ENCODE measurements at regions not wholly inside any gene's neighbourhood (a gene's known extent, or its start where the extent isn't known, plus 50 kb on each side); places are given as distances from the start of the nearest gene placed in this dataset.
A peak's percentile ranks its signal among the peaks of the same experiment; 100 is the strongest.
"Not testable (repeated sequence)": the region's sequence is repeated elsewhere in the genome, so short reads cannot be mapped to it uniquely, and the experiment has no call there.

GRCh38 chr3:152622811-152623167 is 212.1 kb upstream of the P2RY1 start:
- no peak for DNase-seq

- no peak for DNase-seq
Measured at GRCh38 chr3:152623286-152623911, 211.5 kb upstream of the P2RY1 start.

GRCh38 chr3:152626226-152626625 is 208.7 kb upstream of the P2RY1 start:
- no peak for DNase-seq

GRCh38 chr3:152628496-152628895 is 206.4 kb upstream of the P2RY1 start:
- DNase-seq, result no peak

GRCh38 chr3:152629363-152630122 is 205.4 kb upstream of the P2RY1 start:
- DNase-seq, result no peak

GRCh38 chr3:152635389-152635788 is 199.5 kb upstream of the P2RY1 start:
- no peak for DNase-seq

- DNase-seq, result no peak
Measured at GRCh38 chr3:152636651-152637050, 198.3 kb upstream of the P2RY1 start.

- DNase-seq, result no peak
Measured at GRCh38 chr3:152638214-152638613, 196.7 kb upstream of the P2RY1 start.

- peak in 1 of 2 donors; percentile 67 for DNase-seq
Measured at GRCh38 chr3:152638707-152639450, 196.1 kb upstream of the P2RY1 start.

- DNase-seq, result no peak
Measured at GRCh38 chr3:152641198-152641597, 193.7 kb upstream of the P2RY1 start.

GRCh38 chr3:152642658-152643057 is 192.3 kb upstream of the P2RY1 start:
- DNase-seq, result no peak

GRCh38 chr3:152644478-152644877 is 190.5 kb upstream of the P2RY1 start:
- DNase-seq, result no peak

- no peak for DNase-seq
Measured at GRCh38 chr3:152646004-152646403, 188.9 kb upstream of the P2RY1 start.

- DNase-seq, result peak; percentile 78 to 96
Measured at GRCh38 chr3:152650177-152650576, 184.8 kb upstream of the P2RY1 start.

- not testable (repeated sequence) for DNase-seq
Measured at GRCh38 chr3:152650923-152651322, 184.0 kb upstream of the P2RY1 start.

- DNase-seq, result peak in 1 of 2 donors; percentile 59
Measured at GRCh38 chr3:152656214-152656971, 178.5 kb upstream of the P2RY1 start.

- peak in 1 of 2 donors; percentile 55 for DNase-seq
Measured at GRCh38 chr3:152656972-152657355, 178.0 kb upstream of the P2RY1 start.

- no peak for DNase-seq
Measured at GRCh38 chr3:152658977-152659720, 175.8 kb upstream of the P2RY1 start.

- DNase-seq, result no peak
Measured at GRCh38 chr3:152662157-152662556, 172.8 kb upstream of the P2RY1 start.

GRCh38 chr3:152664766-152665165 is 170.2 kb upstream of the P2RY1 start:
- DNase-seq, result no peak

- no peak for DNase-seq
Measured at GRCh38 chr3:152667267-152667666, 167.7 kb upstream of the P2RY1 start.

GRCh38 chr3:152669560-152669959 is 165.4 kb upstream of the P2RY1 start:
- no peak for DNase-seq
